Keratinocyte (primary cell): ENCODE measurements at regions not wholly inside any gene's neighbourhood (a gene's known extent, or its start where the extent isn't known, plus 50 kb on each side); places are given as distances from the start of the nearest gene placed in this dataset.
"Not testable (repeated sequence)": the region's sequence is repeated elsewhere in the genome, so short reads cannot be mapped to it uniquely, and the experiment has no call there.

Experiments
- DNase-seq: peaks from one replicate; pipeline ENCODE4 v3.0.0-alpha.2; 2011; ENCODE audit warnings: low read depth, missing footprints, low spot score
- FAIRE-seq: peaks from 2 replicates; lab custom pipeline; 2011; peaks lifted over from hg19 to GRCh38; lab: Jason Lieb, UNC
- H2AFZ ChIP-seq: 2 replicates; pipeline ENCODE4 v1.6.0; 2012; ENCODE audit warnings: low read length, control low read depth, inconsistent platforms; ENCODE audit not compliant: control insufficient read depth
- H3K27ac ChIP-seq: 2 replicates; pipeline ENCODE4 v1.5.1; 2011; ENCODE audit warnings: low read length; ENCODE audit not compliant: control insufficient read depth, insufficient read depth
- H3K27me3 ChIP-seq: 3 replicates; pipeline ENCODE4 v1.6.0; 2011; ENCODE audit warnings: low read length; ENCODE audit not compliant: control insufficient read depth, insufficient read depth; ENCODE audit errors: extremely low read depth
- H3K36me3 ChIP-seq, 2 experiments: 2 replicates in 1 of 2; 3 replicates in 1 of 2; pipeline ENCODE4 v1.5.1; 2011; ENCODE audit warnings: low read length in 2 of 2, mild to moderate bottlenecking in 1 of 2; ENCODE audit not compliant: control insufficient read depth in 2 of 2, insufficient read depth in 2 of 2; ENCODE audit errors: extremely low read depth in 1 of 2
- H3K4me1 ChIP-seq: 3 replicates; pipeline ENCODE4 v1.5.1; 2011; ENCODE audit warnings: low read length; ENCODE audit not compliant: control insufficient read depth, insufficient read depth; ENCODE audit errors: extremely low read depth
- H3K4me2 ChIP-seq: 3 replicates; pipeline ENCODE4 v1.6.0; 2011; ENCODE audit warnings: low read depth, low read length; ENCODE audit not compliant: control insufficient read depth, insufficient read depth; ENCODE audit errors: extremely low read depth
- H3K4me3 ChIP-seq, 3 experiments: fragments of 200-600 bp in 1 of 3; sonication (generic) in 1 of 3; 2 replicates in 2 of 3; 3 replicates in 1 of 3; pipeline ENCODE4 v1.5.1; 2011 to 2016; ENCODE audit warnings: low read length in 3 of 3, mild to moderate bottlenecking in 3 of 3, control low read depth in 2 of 3, inconsistent platforms in 1 of 3, low read depth in 1 of 3, mixed read lengths in 1 of 3, mixed run types in 1 of 3, moderate library complexity in 1 of 3; ENCODE audit not compliant: control insufficient read depth in 2 of 3, insufficient read depth in 2 of 3; ENCODE audit errors: extremely low read depth in 1 of 3
- H3K79me2 ChIP-seq: 2 replicates; pipeline ENCODE4 v1.6.0; 2012; ENCODE audit warnings: low read length; ENCODE audit not compliant: control insufficient read depth, insufficient read depth
- H3K9ac ChIP-seq: 3 replicates; pipeline ENCODE4 v1.6.0; 2011; ENCODE audit warnings: low read length; ENCODE audit not compliant: control insufficient read depth, insufficient read depth; ENCODE audit errors: extremely low read depth
- H3K9me1 ChIP-seq: 3 replicates; pipeline ENCODE4 v1.6.0; 2011; ENCODE audit warnings: low read length; ENCODE audit not compliant: control insufficient read depth, insufficient read depth; ENCODE audit errors: extremely low read depth
- H3K9me3 ChIP-seq: 2 replicates; pipeline ENCODE4 v1.5.1; 2012; ENCODE audit warnings: low read depth, low read length; ENCODE audit not compliant: control insufficient read depth
- H4K20me1 ChIP-seq: 3 replicates; pipeline ENCODE4 v1.6.0; 2011; ENCODE audit warnings: low read length; ENCODE audit not compliant: control insufficient read depth, insufficient read depth; ENCODE audit errors: extremely low read depth
- CTCF ChIP-seq, 3 experiments: IDR thresholded peaks in 1 of 3; conservative IDR thresholded peaks in 1 of 3; optimal IDR thresholded peaks in 1 of 3; 2 replicates in 2 of 3; 3 replicates in 1 of 3; pipeline versions ENCODE3 to v1.5.1; 2011; ENCODE audit warnings: low read length in 3 of 3, mild to moderate bottlenecking in 3 of 3, moderate library complexity in 2 of 3, control low read depth in 1 of 3, inconsistent platforms in 1 of 3; ENCODE audit not compliant: insufficient read depth in 2 of 3; ENCODE audit errors: extremely low read depth in 1 of 3
- EZH2 ChIP-seq: IDR thresholded peaks from one replicate; pipeline ENCODE4 v1.6.1; 2012; ENCODE audit warnings: inconsistent platforms, mild to moderate bottlenecking, low read length, moderate library complexity
- dilution Hi-C: fragments of 300-500 bp; cut with MboI; formaldehyde crosslinking; loops from one replicate; pipeline ENCODE4 v1.7.0; 2020; ENCODE audit warnings: low sequenced_read_pairs; ENCODE audit not compliant: extremely low pct_ligation_motif_present

GRCh38 chr7:110461621-110462020, 629.3 kb upstream of the LRRN3 start:
- Histone ChIP-seq H3K4me2 (no peak overlapping the region), H3K36me3 (no peaks in the 10 kb centered on the region), H4K20me1 (no peaks in the 10 kb centered on the region), H3K79me2 (no peaks in the 10 kb centered on the region), H3K9me1 (no peaks in the 10 kb centered on the region), H3K27me3 (no peaks in the 10 kb centered on the region), H3K4me3 (no peak overlapping the region), H3K4me1 (no peaks in the 10 kb centered on the region), H3K27ac (no peak overlapping the region), H3K9ac (no peak overlapping the region), H2AFZ (no peak overlapping the region), H3K9me3 (no peaks in the 10 kb centered on the region)
- TF ChIP-seq CTCF (optimal IDR thresholded peaks at IDR 0.05 in 1 of 3, IDR thresholded peaks at IDR 0.05 in 1 of 3, conservative IDR thresholded peaks at IDR 0.05 in 1 of 3; ENCODE audit: extremely low read depth in 1 of 3, insufficient read depth in 2 of 3, low read length in 3 of 3) (no peak), EZH2 (no peak)
- dilution Hi-C loops: no loop called here
- FAIRE-seq (no peak), DNase-seq (no peak)

- DNase-seq (no peak), FAIRE-seq (no peak)
- no peaks in the 10 kb centered on the region for H3K27me3 ChIP-seq
- no peak overlapping the region for H3K9ac ChIP-seq
- H2AFZ ChIP-seq: no peak overlapping the region
- H3K4me2 ChIP-seq: no peak overlapping the region
- no peaks in the 10 kb centered on the region for H3K79me2 ChIP-seq
- dilution Hi-C loops: no loop called here
- H3K4me1 ChIP-seq: no peaks in the 10 kb centered on the region
- H3K36me3 ChIP-seq: no peaks in the 10 kb centered on the region
- no peak overlapping the region for H3K4me3 ChIP-seq
- H3K27ac ChIP-seq: no peak overlapping the region
- H4K20me1 ChIP-seq: no peaks in the 10 kb centered on the region
- H3K9me3 ChIP-seq: no peaks in the 10 kb centered on the region
- no peaks in the 10 kb centered on the region for H3K9me1 ChIP-seq
- TF ChIP-seq EZH2: no peak
- no peak for TF ChIP-seq CTCF (optimal IDR thresholded peaks at IDR 0.05 in 1 of 3, IDR thresholded peaks at IDR 0.05 in 1 of 3, conservative IDR thresholded peaks at IDR 0.05 in 1 of 3; ENCODE audit: extremely low read depth in 1 of 3, insufficient read depth in 2 of 3, low read length in 3 of 3)
These were observed 620.5 kb upstream of the LRRN3 start for GRCh38 chr7:110470420-110470819.

- H3K36me3 ChIP-seq, H4K20me1 ChIP-seq, H3K27me3 ChIP-seq, H3K4me1 ChIP-seq, dilution Hi-C loops, H3K4me2 ChIP-seq, DNase-seq, H3K79me2 ChIP-seq, H3K4me3 ChIP-seq, H3K9ac ChIP-seq, H3K9me1 ChIP-seq, FAIRE-seq, H3K9me3 ChIP-seq, H2AFZ ChIP-seq, H3K27ac ChIP-seq: not testable (repeated sequence)
These were observed 618.5 kb upstream of the LRRN3 start for GRCh38 chr7:110472419-110472818.
